ENCODE measurements at regions not wholly inside any gene's neighbourhood (a gene's known extent, or its start where the extent isn't known, plus 50 kb on each side); places are given as distances from the start of the nearest gene placed in this dataset.

DNA sequence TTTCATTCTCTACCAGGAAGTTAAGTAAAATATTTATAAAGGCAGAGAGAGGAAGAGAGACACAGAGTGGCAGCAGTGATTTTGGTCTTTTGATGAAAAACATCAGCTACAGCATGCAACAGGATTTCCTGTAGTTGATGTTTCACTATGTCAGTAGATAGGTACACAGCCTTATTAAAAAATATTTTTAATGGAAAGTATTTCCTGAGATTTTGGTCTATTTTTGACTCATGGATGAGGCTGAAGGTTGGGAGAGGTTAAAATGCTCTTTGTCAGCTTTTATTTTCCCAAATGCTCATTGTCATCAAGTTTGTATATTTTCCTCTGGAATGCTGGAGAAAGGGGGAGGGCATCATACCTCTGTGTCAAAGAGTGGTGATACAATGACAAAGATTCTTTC lies 1112.5 kb downstream of the CBLN2 start:
- TF ChIP-seq, protein P1, sequence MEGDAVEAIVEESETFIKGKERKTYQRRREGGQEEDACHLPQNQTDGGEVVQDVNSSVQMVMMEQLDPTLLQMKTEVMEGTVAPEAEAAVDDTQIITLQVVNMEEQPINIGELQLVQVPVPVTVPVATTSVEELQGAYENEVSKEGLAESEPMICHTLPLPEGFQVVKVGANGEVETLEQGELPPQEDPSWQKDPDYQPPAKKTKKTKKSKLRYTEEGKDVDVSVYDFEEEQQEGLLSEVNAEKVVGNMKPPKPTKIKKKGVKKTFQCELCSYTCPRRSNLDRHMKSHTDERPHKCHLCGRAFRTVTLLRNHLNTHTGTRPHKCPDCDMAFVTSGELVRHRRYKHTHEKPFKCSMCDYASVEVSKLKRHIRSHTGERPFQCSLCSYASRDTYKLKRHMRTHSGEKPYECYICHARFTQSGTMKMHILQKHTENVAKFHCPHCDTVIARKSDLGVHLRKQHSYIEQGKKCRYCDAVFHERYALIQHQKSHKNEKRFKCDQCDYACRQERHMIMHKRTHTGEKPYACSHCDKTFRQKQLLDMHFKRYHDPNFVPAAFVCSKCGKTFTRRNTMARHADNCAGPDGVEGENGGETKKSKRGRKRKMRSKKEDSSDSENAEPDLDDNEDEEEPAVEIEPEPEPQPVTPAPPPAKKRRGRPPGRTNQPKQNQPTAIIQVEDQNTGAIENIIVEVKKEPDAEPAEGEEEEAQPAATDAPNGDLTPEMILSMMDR (IDR thresholded peaks at IDR 0.05; ENCODE audit: low read length, missing control alignments) = no peak
- no peak overlapping the region for H3K4me3 ChIP-seq (replicated peaks; ENCODE audit: low read depth, low read length)
- peak; percentile 17 for DNase-seq (ENCODE audit: low read depth)

DNA sequence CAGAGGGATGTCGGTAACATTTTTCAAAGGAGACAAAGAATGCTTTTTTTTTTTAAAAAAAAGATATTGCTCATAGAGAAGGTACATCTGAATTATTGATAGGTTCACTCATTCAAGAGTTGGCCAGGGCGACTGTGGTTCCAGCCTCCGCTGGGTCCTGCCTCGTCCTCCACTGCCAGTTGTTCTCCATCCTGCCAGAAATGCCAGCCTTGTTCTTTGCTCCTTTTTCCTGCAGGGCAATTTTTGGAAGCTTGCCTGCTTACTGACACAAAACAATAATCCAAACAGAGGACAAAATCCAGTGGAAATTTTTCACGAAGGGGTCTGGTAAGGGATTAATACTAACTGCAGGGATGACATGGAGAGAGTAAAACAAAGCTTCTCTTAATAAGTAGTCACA lies 1113.0 kb downstream of the CBLN2 start:
- no peak for DNase-seq (ENCODE audit: low read depth)
- no peak overlapping the region for H3K4me3 ChIP-seq (replicated peaks; ENCODE audit: low read depth, low read length)
- TF ChIP-seq, protein P1 (IDR thresholded peaks at IDR 0.05; ENCODE audit: low read length, missing control alignments) = no peak

DNA sequence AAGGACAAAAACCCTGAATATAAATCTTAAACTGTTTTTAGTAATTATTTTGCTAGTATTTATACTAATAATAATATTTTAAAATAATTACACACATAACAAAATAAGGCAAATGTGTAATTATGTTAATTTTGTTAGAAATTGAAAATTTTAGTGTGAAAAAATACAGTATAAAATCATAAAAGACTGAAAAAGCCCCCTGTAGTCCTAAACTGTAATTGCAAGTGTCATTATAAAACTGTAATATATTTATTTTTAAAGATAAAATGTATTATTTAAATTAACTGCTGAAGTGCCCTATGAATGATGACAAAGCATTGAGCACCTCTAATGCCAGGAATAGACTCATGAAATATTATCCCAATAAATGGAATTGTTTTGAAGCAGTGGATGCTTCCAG lies 1117.7 kb downstream of the CBLN2 start:
- DNase-seq (ENCODE audit: low read depth) = no peak
- H3K4me3 ChIP-seq (replicated peaks; ENCODE audit: low read depth, low read length) = no peak overlapping the region
- TF ChIP-seq, protein P1 (IDR thresholded peaks at IDR 0.05; ENCODE audit: low read length, missing control alignments) = no peak

DNA sequence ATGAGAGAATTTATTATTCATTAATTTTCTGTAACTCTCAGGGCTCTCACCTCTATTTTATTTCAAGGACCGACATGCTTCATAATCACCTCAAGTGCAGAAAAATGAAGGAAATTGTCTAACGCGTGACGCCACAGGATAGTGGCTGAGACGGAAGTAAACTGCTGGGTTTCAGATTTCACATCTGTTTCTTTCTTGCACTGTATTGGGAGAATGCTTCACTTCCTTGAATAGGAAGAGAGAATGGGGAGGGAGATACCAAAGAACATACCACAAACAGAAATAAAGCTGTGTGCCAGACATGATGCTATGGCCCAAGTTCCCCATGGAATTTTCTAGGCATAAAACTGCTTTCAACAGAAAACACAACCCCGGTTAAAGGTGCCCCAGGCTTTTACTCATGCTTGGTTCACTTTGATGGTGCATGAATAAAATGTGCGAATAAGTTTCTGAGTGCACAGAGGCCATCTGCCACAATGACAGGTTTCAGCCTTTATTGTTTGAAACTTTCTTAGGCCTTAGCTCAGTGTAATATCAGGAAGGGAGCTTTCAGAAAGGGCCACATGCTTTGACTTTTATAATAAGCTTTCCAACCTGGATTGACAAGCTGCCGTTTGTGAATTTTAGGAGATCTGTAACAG lies 1116.4 kb downstream of the SOCS6 start:
- no peak overlapping the region for H3K4me3 ChIP-seq (replicated peaks; ENCODE audit: low read depth, low read length)
- TF ChIP-seq, protein P1 (IDR thresholded peaks at IDR 0.05; ENCODE audit: low read length, missing control alignments) = no peak
- DNase-seq (ENCODE audit: low read depth) = no peak

DNA sequence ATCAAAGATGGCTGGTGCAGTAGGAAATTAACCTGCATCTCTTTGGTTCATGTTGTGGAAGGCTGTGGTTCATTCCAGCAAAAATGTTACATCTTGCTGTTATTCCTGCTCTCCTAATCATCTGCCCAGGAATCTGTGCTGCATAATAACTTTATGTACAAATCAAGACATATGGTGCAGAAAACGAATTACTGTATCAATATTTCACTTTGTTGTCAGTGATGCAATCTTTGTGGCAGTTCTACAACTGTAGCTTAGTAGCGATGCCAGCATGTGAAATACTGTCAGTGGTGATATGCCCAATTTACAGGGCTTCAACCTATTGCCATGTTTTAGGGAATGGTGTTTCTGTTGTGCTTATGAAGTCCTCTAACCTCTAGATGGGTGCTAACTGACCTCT lies 1114.7 kb downstream of the SOCS6 start:
- no peak overlapping the region for H3K4me3 ChIP-seq (replicated peaks; ENCODE audit: low read depth, low read length)
- DNase-seq (ENCODE audit: low read depth) = no peak
- TF ChIP-seq, protein P1 (IDR thresholded peaks at IDR 0.05; ENCODE audit: low read length, missing control alignments) = no peak

DNA sequence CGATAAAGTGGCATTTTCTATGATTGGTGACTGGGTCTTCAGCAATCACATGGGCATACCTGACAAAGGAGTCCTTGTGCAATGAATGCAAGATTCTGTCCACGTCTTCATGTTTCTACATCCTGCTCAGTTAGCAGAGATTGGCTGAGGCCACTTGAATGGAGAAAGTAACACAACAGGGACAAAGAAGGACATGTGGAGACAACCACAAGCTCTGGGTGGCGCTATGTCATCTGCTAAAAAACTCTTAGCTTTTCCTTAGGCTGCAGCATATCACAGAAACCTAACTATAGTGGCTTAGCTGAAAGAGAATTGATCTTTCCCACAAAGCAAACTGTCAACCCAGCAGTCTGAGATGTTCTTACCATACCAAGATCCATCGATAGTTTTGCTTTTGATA lies 1109.7 kb downstream of the SOCS6 start:
- TF ChIP-seq, protein P1 (IDR thresholded peaks at IDR 0.05; ENCODE audit: low read length, missing control alignments) = peak; percentile 46
- peak; percentile 56 for DNase-seq (ENCODE audit: low read depth)
- no peak overlapping the region for H3K4me3 ChIP-seq (replicated peaks; ENCODE audit: low read depth, low read length)

DNA sequence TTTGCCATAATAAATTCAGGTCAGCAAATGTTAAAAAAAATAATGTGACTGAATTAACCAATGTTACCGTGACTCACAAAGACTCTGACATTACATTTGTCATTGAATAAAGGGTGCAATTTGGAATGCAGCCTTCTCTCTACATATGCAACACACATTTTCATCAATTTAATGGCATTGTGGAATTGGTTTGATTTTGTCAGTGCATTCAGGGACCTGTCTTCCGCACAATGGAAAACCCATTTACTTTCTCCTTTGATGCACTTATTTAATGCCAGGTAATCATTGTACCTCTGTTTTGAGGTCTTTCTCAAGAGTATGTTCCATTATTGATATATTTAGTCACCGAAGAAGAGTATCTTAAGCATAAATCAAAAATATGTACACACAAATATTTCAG lies 1099.3 kb downstream of the SOCS6 start:
- no peak overlapping the region for H3K4me3 ChIP-seq (replicated peaks; ENCODE audit: low read depth, low read length)
- DNase-seq (ENCODE audit: low read depth) = no peak
- TF ChIP-seq, protein P1 (IDR thresholded peaks at IDR 0.05; ENCODE audit: low read length, missing control alignments) = no peak
